RWPE2 (cell line): ENCODE measurements at regions not wholly inside any gene's neighbourhood (a gene's known extent, or its start where the extent isn't known, plus 50 kb on each side); places are given as distances from the start of the nearest gene placed in this dataset.

Source experiments
- ATAC-seq: fragments of 200-7000 bp; cut with Tn5 transposase; 3 replicates; pipeline ENCODE4 v1.9.1; 2021; ENCODE audit warnings: low read depth
- DNase-seq: peaks from one replicate; pipeline ENCODE4 v3.0.0-alpha.2; 2020; ENCODE audit warnings: low spot score
- H3K27ac ChIP-seq: fragments of 450-650 bp; 2 replicates; pipeline ENCODE4 v1.5.1; 2017; ENCODE audit warnings: mild to moderate bottlenecking; ENCODE audit not compliant: poor library complexity, severe bottlenecking
- H3K27me3 ChIP-seq: fragments of 250-450 bp; sonication (Bioruptor Pico); 2 replicates; pipeline ENCODE4 v1.5.1; 2021; ENCODE audit warnings: mild to moderate bottlenecking, moderate library complexity; ENCODE audit not compliant: insufficient read depth, poor library complexity, severe bottlenecking
- H3K36me3 ChIP-seq: fragments of 250-450 bp; sonication (Bioruptor Pico); 2 replicates; pipeline ENCODE4 v1.5.1; 2020; ENCODE audit warnings: low read depth, mild to moderate bottlenecking, moderate library complexity
- H3K4me1 ChIP-seq: fragments of 250-450 bp; sonication (Bioruptor Pico); 2 replicates; pipeline ENCODE4 v1.5.1; 2021; ENCODE audit warnings: mild to moderate bottlenecking, moderate library complexity; ENCODE audit not compliant: insufficient read depth, poor library complexity, severe bottlenecking
- H3K4me3 ChIP-seq: fragments of 250-450 bp; sonication (Bioruptor Pico); 2 replicates; pipeline ENCODE4 v1.5.1; 2021; ENCODE audit warnings: mild to moderate bottlenecking, moderate library complexity; ENCODE audit not compliant: severe bottlenecking
- H3K9me3 ChIP-seq: fragments of 250-450 bp; sonication (Bioruptor Pico); 2 replicates; pipeline ENCODE4 v1.5.1; 2021; ENCODE audit warnings: mild to moderate bottlenecking, moderate library complexity; ENCODE audit not compliant: severe bottlenecking
- CTCF ChIP-seq: fragments of 450-650 bp; IDR thresholded peaks from one replicate; pipeline ENCODE4 v1.5.1; 2017; ENCODE audit warnings: mild to moderate bottlenecking, moderate library complexity; ENCODE audit not compliant: poor library complexity, severe bottlenecking

GRCh38 chr9:71626395-71626794, 141.9 kb downstream of the CEMIP2 start:
- H3K27ac ChIP-seq: peak overlapping the region; percentile 71
- H3K4me3 ChIP-seq: no peak overlapping the region
- no peaks in the 10 kb centered on the region for H3K27me3 ChIP-seq
- no peak for TF ChIP-seq CTCF
- DNase-seq: no peak
- no peaks in the 10 kb centered on the region for H3K9me3 ChIP-seq
- H3K36me3 ChIP-seq: no peaks in the 10 kb centered on the region
- ATAC-seq: peak; percentile 96
- peaks cover 10% of the 10 kb centered on the region for H3K4me1 ChIP-seq

GRCh38 chr9:71624728-71625127, 143.6 kb downstream of the CEMIP2 start:
- Histone ChIP-seq H3K27ac (no peak overlapping the region), H3K9me3 (no peaks in the 10 kb centered on the region), H3K36me3 (no peaks in the 10 kb centered on the region), H3K27me3 (no peaks in the 10 kb centered on the region), H3K4me1 (peaks cover 10% of the 10 kb centered on the region), H3K4me3 (no peak overlapping the region)
- no peak for TF ChIP-seq CTCF
- DNase-seq (no peak), ATAC-seq (no peak)

GRCh38 chr9:71620746-71621145, 147.6 kb downstream of the CEMIP2 start:
- ATAC-seq (no peak), DNase-seq (no peak)
- TF ChIP-seq CTCF: no peak

GRCh38 chr9:71620331-71620730, 148.0 kb downstream of the CEMIP2 start:
- Histone ChIP-seq H3K27me3 (no peaks in the 10 kb centered on the region), H3K4me3 (no peak overlapping the region), H3K9me3 (no peaks in the 10 kb centered on the region), H3K27ac (no peak overlapping the region), H3K36me3 (no peaks in the 10 kb centered on the region), H3K4me1 (no peaks in the 10 kb centered on the region)
- ATAC-seq (no peak), DNase-seq (no peak)
- TF ChIP-seq CTCF: no peak

More at GRCh38 chr9:71620746-71621145, 147.6 kb downstream of the CEMIP2 start:
- Histone ChIP-seq H3K27me3 (no peaks in the 10 kb centered on the region), H3K9me3 (no peaks in the 10 kb centered on the region), H3K4me1 (no peaks in the 10 kb centered on the region), H3K36me3 (no peaks in the 10 kb centered on the region), H3K4me3 (no peak overlapping the region), H3K27ac (no peak overlapping the region)

- no peaks in the 10 kb centered on the region for H3K9me3 ChIP-seq
- H3K4me3 ChIP-seq: no peak overlapping the region
- ATAC-seq: no peak
- DNase-seq: no peak
- H3K36me3 ChIP-seq: no peaks in the 10 kb centered on the region
- TF ChIP-seq CTCF: no peak
- no peaks in the 10 kb centered on the region for H3K4me1 ChIP-seq
- no peak overlapping the region for H3K27ac ChIP-seq
- no peaks in the 10 kb centered on the region for H3K27me3 ChIP-seq
Observed at GRCh38 chr9:71619926-71620325, 148.4 kb downstream of the CEMIP2 start.
